SKM-1 (cell line): ENCODE measurements at regions not wholly inside any gene's neighbourhood (a gene's known extent, or its start where the extent isn't known, plus 50 kb on each side); places are given as distances from the start of the nearest gene placed in this dataset.

ENCODE experiments used
- DNase-seq: peaks from one replicate; lab custom pipeline; 2025; ENCODE audit not compliant: unreplicated experiment; lab: John Stamatoyannopoulos, UW

GRCh38 chr14:58836303-58836974 is 198.7 kb downstream of the DACT1 start:
- no peak for DNase-seq

GRCh38 chr14:58839233-58839632 is 201.5 kb downstream of the DACT1 start:
- no peak for DNase-seq

DNA sequence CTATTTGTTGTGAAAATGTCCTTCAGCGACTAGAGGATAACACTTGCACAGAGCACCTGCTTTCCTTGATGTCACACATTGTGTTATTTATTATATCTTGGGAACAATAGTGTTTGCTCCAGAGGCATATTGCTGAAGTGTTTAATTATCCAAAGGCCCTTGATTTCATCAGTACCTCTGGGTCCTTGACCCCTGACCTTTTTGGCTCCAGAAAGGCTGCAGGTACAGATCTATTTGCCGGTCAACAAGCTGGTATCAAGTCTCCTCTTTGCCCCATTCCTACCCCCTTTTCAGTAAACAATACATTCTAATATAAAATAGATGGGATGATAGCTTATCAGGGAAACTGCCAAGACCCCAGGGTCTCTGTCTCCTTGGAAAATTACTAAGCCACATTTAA is 206.8 kb downstream of the DACT1 start:
- no peak for DNase-seq

DNA sequence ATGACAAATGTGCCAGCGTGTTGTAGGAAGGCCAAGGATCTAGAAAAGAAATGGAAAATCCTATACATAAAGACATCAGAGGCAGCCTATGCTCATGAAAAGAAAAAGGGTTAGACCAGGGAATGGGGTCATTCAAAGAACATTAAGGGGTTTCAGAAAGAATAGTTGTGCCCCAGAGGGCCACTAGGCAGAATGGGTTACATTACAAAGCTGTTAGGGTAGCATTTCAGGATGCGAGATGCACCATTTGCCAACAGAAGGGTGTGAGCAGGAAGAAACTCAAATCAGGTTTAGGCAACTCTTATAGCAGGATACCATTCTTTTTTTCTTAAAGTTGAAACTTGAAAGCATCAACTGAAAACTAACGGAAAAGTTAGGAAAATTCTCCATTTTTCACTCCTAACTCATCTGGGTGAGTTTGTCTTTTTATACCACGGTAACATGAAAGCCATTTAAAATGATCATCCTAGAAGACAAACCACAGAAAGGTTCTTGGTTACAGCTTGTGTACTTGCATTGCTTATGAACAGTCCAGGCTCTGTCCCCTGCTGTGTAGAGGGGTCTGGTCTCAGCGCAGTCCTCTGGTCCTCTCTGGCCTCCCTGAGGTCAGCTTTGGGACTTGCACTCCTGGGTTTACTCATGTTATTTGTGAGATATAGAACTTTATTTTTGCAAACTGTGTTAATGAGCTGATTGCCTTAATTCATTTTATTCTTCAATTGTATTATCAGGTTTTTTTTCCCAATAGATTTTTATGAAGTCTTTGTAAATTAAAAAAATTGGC is 209.1 kb downstream of the DACT1 start:
- DNase-seq: no peak

DNA sequence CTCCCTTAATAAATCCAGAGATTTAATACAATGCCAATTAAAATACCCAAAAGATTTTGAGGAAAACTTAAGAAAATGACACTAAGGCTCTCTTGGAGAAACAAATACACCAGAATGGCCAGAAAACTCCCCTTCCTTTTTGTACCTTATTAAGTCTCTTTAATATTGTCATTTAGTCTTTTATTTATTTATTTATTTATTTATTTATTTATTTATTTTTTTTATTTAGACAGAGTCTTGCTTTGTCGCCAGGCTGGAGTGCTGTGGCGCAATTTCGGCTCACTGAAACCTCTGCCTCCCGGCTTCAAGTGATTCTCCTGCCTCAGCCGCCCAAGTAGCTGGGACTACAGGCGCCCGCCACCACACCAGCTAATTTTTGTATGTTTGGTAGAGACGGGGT is 210.6 kb downstream of the DACT1 start:
- DNase-seq: no peak

DNA sequence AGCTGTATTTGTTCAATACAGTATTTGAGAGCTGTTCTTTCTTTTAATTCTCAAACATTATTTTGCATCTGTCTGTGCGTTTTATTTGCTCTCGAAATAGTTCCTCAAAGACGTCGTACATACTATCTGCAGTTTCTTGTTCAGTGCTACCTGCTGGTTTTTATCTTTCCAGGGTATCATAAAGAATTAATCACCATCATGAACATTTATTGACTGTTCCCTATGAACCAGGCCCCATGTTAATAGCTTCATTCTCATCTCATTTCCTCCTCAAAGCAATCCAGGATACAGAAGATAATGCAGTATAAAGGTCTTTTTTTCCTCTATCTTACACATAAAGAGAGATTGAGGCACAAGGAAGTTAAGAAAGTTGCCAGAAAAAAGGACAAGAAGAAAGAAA is 211.8 kb downstream of the DACT1 start:
- no peak for DNase-seq

- no peak for DNase-seq
Observed at GRCh38 chr14:58850011-58850410, 212.2 kb downstream of the DACT1 start.

DNA sequence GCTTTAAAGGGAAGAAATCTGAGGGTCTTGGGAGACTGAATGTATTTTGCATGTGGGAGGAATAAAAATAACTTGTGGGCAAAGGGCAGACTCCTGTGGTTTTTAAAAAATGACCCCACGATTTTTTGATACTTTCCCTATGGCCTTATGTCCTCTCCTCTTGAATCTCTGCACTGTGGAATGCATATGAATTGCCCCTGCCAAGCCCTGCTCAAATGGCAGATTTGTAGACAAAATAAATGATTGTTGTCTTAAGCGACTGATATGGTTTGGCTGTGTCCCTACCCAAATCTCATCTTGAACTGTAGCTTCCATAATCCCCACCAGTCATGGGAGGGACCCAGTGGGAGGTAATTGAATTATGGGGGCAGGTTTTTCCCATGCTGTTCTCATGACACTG is 223.8 kb downstream of the DACT1 start:
- DNase-seq: no peak

GRCh38 chr14:58862416-58863160 is 224.8 kb downstream of the DACT1 start:
- DNase-seq: no peak

DNA sequence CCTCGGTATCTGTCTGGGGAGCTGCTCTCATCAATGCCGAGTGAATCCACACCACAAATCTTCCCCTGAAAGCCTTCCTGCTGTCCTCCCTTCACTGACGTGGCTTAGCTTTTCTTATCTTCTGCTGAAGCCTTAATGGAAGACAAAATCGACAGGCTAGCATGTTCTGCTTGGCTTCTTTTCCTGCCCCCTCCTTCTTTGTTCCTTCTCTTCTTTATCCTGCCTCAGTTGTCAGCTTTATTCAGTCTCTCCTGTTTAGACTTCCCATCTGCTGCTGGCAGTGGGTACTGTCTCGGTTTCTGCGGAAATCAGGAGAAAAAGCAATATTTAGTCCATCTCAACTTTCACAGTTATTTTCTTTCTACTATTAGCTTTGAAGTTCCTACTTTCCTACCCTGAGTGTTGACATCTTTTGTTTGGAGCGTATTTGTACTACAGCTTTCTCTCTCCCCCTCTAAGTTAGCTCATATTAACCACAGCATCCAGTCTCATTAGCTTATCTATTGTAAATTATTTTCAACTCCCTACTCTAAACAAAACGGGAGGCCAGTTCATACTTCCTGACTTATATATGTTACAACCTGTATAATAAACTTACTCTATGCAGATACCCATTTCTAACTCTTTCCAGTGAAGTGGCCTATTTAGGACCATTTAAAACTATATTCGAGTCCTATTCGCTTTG is 226.0 kb downstream of the DACT1 start:
- no peak for DNase-seq

- DNase-seq: no peak
Observed at GRCh38 chr14:58864751-58865513, 227.2 kb downstream of the DACT1 start.

- DNase-seq: no peak
Observed at GRCh38 chr14:58865514-58866281, 227.9 kb downstream of the DACT1 start.

DNA sequence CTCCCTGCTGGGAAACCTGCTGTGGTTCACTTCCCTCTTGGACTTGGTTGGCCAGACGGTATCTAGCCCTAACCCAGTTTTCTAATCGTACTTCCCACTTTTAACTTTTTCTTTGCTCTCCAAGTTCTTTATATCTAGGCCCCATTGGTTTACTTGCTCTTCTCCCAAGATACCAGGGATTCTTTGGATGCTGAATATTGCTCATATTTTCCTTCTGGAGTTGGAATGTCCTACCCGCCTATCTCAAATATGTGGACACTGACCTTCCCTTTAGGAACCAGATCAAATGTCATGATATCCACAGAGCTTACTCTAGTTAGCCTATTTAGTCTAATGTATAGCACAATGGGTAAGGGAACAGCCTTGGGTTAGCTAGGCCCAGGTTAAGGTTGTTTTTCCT is 228.6 kb downstream of the DACT1 start:
- no peak for DNase-seq

GRCh38 chr14:58870961-58871360 is 233.2 kb downstream of the DACT1 start:
- no peak for DNase-seq

GRCh38 chr14:58871573-58871972 is 233.8 kb downstream of the DACT1 start:
- no peak for DNase-seq

GRCh38 chr14:58872061-58872460 is 234.3 kb downstream of the DACT1 start:
- no peak for DNase-seq

DNA sequence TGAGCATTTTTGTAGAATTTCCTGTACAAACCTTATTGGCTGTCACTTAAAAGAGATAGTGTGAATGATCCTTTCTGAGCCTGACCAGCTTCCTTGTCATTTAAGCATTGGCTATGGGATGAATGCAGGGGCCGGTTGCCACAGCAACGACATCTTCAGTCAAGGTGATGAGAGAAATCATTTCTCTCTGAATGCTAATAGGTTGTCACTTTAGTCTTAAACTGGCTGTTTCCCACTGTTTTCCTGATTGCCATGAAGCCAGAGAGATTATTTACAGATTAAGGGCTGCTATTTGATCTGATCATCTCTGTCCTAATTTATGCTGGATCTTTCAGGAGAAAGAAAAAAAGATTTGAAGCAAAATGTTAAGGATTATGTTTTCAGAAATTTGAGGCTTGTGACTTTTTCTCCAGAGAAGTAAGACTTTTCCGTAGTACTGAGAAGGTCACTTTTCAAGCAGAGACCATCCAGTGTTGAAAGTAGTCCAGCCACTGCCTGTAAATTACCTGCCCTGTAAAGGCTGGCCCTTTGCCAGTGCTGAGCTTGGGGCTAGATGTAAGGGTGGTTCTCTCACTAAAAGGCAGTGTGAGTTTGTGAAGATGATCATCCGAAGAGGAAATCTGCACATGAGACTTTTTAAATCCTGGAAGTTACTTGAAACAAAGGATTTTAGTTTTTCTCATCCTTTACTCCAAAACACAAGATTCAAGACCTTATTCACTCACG is 235.6 kb downstream of the DACT1 start:
- no peak for DNase-seq

DNA sequence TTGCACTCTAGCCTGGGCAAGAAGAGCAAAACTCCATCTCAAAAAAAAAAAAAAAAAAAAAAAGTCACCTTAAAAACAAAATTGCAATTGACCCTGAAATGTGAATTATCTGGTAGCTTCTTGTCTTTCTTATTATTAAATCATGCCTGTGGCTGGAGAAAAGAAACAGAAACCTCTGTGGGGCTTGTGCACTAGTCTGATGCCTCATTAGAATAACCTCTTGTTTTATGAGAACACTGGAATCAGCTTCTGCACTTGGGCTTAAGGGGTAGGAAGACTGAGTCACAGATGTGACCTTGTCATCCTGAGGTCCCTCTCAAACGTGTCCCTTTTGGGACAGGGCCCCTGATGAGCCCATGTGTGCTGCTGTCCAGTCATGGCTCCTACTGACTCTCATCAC is 237.9 kb downstream of the DACT1 start:
- DNase-seq: no peak

- DNase-seq: no peak
Observed at GRCh38 chr14:58876608-58877007, 238.8 kb downstream of the DACT1 start.
